ENCODE measurements at regions not wholly inside any gene's neighbourhood (a gene's known extent, or its start where the extent isn't known, plus 50 kb on each side); places are given as distances from the start of the nearest gene placed in this dataset.
A peak's percentile ranks its signal among the peaks of the same experiment; 100 is the strongest.
"Not testable (repeated sequence)": the region's sequence is repeated elsewhere in the genome, so short reads cannot be mapped to it uniquely, and the experiment has no call there.

GRCh38 chr4:152200511-152201333, 335.2 kb downstream of the FBXW7 start:
- H3K9me3 Mint-ChIP-seq: peaks cover 0 to 1% (median 0%) of the 10 kb centered on the region in 6 donors
- H3K4me3 Mint-ChIP-seq: no peak overlapping the region
- H3K4me1 Mint-ChIP-seq: no peaks in the 10 kb centered on the region

GRCh38 chr4:152197211-152197610, 338.7 kb downstream of the FBXW7 start:
- peaks cover 0 to 1% (median 0%) of the 10 kb centered on the region in 6 donors for H3K9me3 Mint-ChIP-seq
- H3K4me3 Mint-ChIP-seq: no peak overlapping the region
- H3K27ac Mint-ChIP-seq: no peak overlapping the region
- no peak for DNase-seq
- no peaks in the 10 kb centered on the region for H3K4me1 Mint-ChIP-seq
- peaks cover 0 to 8% (median 0%) of the 10 kb centered on the region in 3 donors for H3K36me3 Mint-ChIP-seq
- peaks cover 1 to 2% (median 2%) of the 10 kb centered on the region in 3 donors for H3K27me3 Mint-ChIP-seq (ENCODE audit: low read depth in 3 of 3)

More at GRCh38 chr4:152200511-152201333, 335.2 kb downstream of the FBXW7 start:
- Mint-ChIP-seq H3K27ac (no peak overlapping the region), H3K27me3 (ENCODE audit: low read depth in 3 of 3) (peaks cover 2 to 9% (median 5%) of the 10 kb centered on the region in 3 donors), H3K36me3 (peaks cover 0 to under 1% (median 0%) of the 10 kb centered on the region in 3 donors)
- no peak for DNase-seq

DNA sequence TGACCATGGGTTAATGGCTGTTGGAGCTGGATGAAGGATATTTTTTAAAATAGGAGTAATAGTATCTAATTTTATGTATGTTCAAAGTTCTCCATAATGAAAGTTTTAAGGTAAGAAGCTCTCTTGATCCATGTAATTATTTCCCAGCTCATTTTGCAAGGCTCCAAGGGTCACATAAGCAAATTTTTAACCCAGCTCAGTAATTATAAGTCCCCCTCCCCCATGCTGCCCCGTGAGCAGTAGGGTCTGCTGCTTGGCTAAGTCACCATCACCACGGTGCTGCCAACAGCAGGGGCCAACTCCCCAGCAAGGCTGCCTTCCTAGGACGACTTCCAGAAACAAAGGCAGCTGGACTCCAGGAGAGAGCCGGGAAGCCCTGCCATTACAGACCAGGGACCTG, 340.0 kb downstream of the FBXW7 start:
- no peak overlapping the region for H3K4me3 Mint-ChIP-seq
- H3K9me3 Mint-ChIP-seq: peaks cover 0 to 1% (median 0%) of the 10 kb centered on the region in 6 donors
- no peaks in the 10 kb centered on the region for H3K4me1 Mint-ChIP-seq
- H3K36me3 Mint-ChIP-seq: peaks cover 0 to 8% (median 0%) of the 10 kb centered on the region in 3 donors
- H3K27me3 Mint-ChIP-seq (ENCODE audit: low read depth in 3 of 3): peaks cover 1 to 2% (median 2%) of the 10 kb centered on the region in 3 donors
- H3K27ac Mint-ChIP-seq: no peak overlapping the region
- DNase-seq: no peak

GRCh38 chr4:152193059-152193458, 342.8 kb downstream of the FBXW7 start:
- H3K27ac Mint-ChIP-seq: peak overlapping the region in 1 of 6 donors; percentile 31
- no peak for DNase-seq
- H3K4me1 Mint-ChIP-seq: no peaks in the 10 kb centered on the region
- H3K27me3 Mint-ChIP-seq (ENCODE audit: low read depth in 3 of 3): peaks cover 0 to 1% (median 0%) of the 10 kb centered on the region in 3 donors
- H3K4me3 Mint-ChIP-seq: no peak overlapping the region
- peaks cover 0 to 8% (median 0%) of the 10 kb centered on the region in 3 donors for H3K36me3 Mint-ChIP-seq
- no peaks in the 10 kb centered on the region for H3K9me3 Mint-ChIP-seq

GRCh38 chr4:152190907-152191306, 345.0 kb downstream of the FBXW7 start:
- Mint-ChIP-seq H3K27me3 (ENCODE audit: low read depth in 3 of 3) (no peaks in the 10 kb centered on the region), H3K4me3 (no peak overlapping the region), H3K36me3 (peaks cover 0 to 8% (median 0%) of the 10 kb centered on the region in 3 donors), H3K4me1 (no peaks in the 10 kb centered on the region), H3K27ac (no peak overlapping the region), H3K9me3 (no peaks in the 10 kb centered on the region)
- DNase-seq: no peak

- Mint-ChIP-seq H3K4me1 (no peaks in the 10 kb centered on the region), H3K27me3 (ENCODE audit: low read depth in 3 of 3) (no peaks in the 10 kb centered on the region), H3K9me3 (no peaks in the 10 kb centered on the region), H3K36me3 (no peaks in the 10 kb centered on the region), H3K27ac (no peak overlapping the region), H3K4me3 (no peak overlapping the region)
- DNase-seq: no peak
Measured at GRCh38 chr4:152189451-152190179, 346.3 kb downstream of the FBXW7 start.

GRCh38 chr4:152188801-152189200, 347.1 kb downstream of the FBXW7 start:
- DNase-seq: no peak
- Mint-ChIP-seq H3K4me3 (no peak overlapping the region), H3K4me1 (no peaks in the 10 kb centered on the region), H3K27me3 (ENCODE audit: low read depth in 3 of 3) (no peaks in the 10 kb centered on the region), H3K9me3 (no peaks in the 10 kb centered on the region), H3K27ac (peak overlapping the region in 1 of 6 donors; percentile 61), H3K36me3 (no peaks in the 10 kb centered on the region)

DNA sequence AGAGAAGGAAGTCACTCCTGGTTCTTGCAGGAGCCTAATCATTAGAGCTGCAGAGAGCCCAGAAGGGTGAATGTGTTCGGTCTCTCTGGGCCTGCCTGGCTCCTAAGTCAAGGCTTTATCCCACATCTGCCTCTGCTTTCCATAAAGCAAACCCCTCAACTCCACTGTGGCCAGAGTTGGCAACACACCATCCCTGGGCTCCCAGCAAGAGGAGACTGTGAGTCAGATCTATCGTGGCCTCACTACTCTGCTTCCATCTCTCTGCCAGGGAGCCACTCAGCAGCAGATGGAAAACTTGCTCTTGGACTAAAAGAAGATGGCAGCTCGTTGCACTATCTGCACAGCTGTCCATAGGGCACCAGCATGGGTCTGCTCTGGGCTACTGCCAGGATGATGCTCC, 348.2 kb downstream of the FBXW7 start:
- no peak overlapping the region for H3K27ac Mint-ChIP-seq
- H3K27me3 Mint-ChIP-seq (ENCODE audit: low read depth in 3 of 3): no peaks in the 10 kb centered on the region
- no peaks in the 10 kb centered on the region for H3K4me1 Mint-ChIP-seq
- no peaks in the 10 kb centered on the region for H3K9me3 Mint-ChIP-seq
- H3K36me3 Mint-ChIP-seq: no peaks in the 10 kb centered on the region
- no peak overlapping the region for H3K4me3 Mint-ChIP-seq
- DNase-seq: no peak

GRCh38 chr4:152185786-152186550, 349.9 kb downstream of the FBXW7 start:
- Mint-ChIP-seq H3K4me3 (no peak overlapping the region), H3K27me3 (ENCODE audit: low read depth in 3 of 3) (no peaks in the 10 kb centered on the region), H3K4me1 (no peaks in the 10 kb centered on the region), H3K27ac (no peak overlapping the region), H3K36me3 (no peaks in the 10 kb centered on the region), H3K9me3 (no peaks in the 10 kb centered on the region)
- DNase-seq: no peak

GRCh38 chr4:152181150-152181549, 354.7 kb downstream of the FBXW7 start:
- peaks cover 0 to 4% (median 1%) of the 10 kb centered on the region in 3 donors for H3K27me3 Mint-ChIP-seq (ENCODE audit: low read depth in 3 of 3)
- no peak overlapping the region for H3K4me3 Mint-ChIP-seq
- no peak overlapping the region for H3K27ac Mint-ChIP-seq
- DNase-seq: no peak
- no peaks in the 10 kb centered on the region for H3K9me3 Mint-ChIP-seq
- H3K4me1 Mint-ChIP-seq: no peaks in the 10 kb centered on the region
- no peaks in the 10 kb centered on the region for H3K36me3 Mint-ChIP-seq

GRCh38 chr4:152180369-152180768, 355.5 kb downstream of the FBXW7 start:
- Mint-ChIP-seq H3K27me3 (ENCODE audit: low read depth in 3 of 3) (peaks cover under 1 to 4% (median 1%) of the 10 kb centered on the region in 3 donors), H3K4me3 (no peak overlapping the region), H3K9me3 (no peaks in the 10 kb centered on the region), H3K27ac (no peak overlapping the region), H3K36me3 (no peaks in the 10 kb centered on the region), H3K4me1 (no peaks in the 10 kb centered on the region)
- no peak for DNase-seq

- H3K4me3 Mint-ChIP-seq; H3K36me3 Mint-ChIP-seq; H3K4me1 Mint-ChIP-seq; H3K9me3 Mint-ChIP-seq; H3K27me3 Mint-ChIP-seq (ENCODE audit: low read depth in 3 of 3); DNase-seq; H3K27ac Mint-ChIP-seq: not testable (repeated sequence)
Measured at GRCh38 chr4:152177538-152177937, 358.4 kb downstream of the FBXW7 start.

- Mint-ChIP-seq H3K4me3 (no peak overlapping the region), H3K27me3 (ENCODE audit: low read depth in 3 of 3) (peaks cover 1 to 4% (median 3%) of the 10 kb centered on the region in 3 donors), H3K4me1 (no peaks in the 10 kb centered on the region), H3K27ac (no peak overlapping the region), H3K36me3 (no peaks in the 10 kb centered on the region), H3K9me3 (no peaks in the 10 kb centered on the region)
- DNase-seq: no peak
Measured at GRCh38 chr4:152176627-152177214, 359.2 kb downstream of the FBXW7 start.

Data from immature natural killer cell (primary cell).